ENCODE measurements at regions not wholly inside any gene's neighbourhood (a gene's known extent, or its start where the extent isn't known, plus 50 kb on each side); places are given as distances from the start of the nearest gene placed in this dataset.

DNA sequence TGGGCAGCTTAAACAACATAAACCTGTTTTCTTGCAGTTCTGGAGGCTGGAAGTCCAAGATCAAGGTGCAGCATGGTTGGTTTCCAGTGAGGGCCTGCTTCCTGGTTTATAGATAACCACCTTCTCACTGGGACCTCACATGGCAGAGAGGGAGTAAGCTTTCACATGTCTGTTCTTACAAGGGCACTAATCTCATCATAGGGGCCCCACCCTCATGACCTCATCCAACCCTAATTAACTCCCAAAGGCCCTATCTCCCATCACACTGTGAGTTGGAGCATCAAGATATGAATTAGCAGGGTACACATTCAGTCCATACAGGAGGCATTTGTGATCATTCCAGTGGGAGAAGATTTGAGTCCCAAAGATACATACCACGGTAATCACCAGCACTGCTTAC, 50.5 kb upstream of the GRIN2A start:
- in situ Hi-C loops (cut with MboI; ENCODE audit: low sequenced_read_pairs) = no loop called here

DNA sequence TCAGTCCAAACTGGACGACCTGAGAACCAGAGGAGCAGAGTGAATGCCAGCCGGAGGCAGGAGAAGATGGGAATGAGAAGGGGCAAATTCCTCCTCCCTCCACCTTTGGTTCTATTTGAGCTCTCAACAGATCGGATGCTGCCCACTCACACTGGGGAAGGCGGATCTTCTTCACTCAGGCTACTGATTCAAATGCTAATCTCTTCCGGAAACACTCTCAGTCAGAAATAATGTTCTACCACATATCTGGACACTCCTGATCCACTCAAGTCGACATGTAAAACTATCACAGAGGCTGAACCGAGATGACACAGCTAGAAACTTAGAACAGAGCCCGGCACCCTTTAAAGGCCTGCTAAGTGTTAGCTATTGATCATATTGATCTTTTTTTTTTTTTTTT, 57.4 kb upstream of the GRIN2A start:
- in situ Hi-C loops (cut with MboI; ENCODE audit: low sequenced_read_pairs) = no loop called here

DNA sequence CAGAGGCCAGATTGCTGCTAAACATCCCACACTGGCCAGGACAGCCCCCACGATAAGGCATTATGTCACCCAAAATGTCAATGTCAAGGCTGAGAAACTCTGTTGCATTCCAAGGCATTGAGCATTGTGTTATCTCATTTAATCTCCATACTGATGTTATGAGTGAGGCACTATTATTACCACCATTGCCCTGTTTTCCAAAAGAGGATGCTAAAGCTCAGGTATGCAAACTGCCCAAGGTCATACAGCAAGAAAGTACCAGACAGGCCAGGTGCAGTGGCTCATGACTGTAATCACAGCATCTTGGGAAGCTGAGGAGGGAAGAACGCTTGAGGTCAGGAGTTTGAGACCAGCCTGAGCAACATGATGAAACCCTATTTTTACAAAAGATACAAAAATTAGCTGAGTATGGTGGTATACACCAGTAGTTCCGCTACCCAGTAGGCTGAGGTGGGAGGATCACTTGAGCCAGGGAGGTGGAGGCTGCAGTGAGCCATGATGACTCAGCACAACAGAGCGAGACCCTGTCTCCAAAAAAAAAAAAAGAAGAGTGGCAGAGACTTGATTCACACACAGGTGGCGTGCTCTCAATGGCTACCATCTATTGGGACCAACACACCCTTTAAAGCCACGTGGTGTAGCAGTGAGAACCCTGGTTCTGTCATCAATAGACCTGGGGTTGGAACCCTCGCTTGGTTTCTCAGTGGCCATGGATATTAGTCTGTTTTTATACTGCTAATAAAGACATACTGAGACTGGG, 58.8 kb upstream of the GRIN2A start:
- in situ Hi-C loops (cut with MboI; ENCODE audit: low sequenced_read_pairs) = no loop called here

DNA sequence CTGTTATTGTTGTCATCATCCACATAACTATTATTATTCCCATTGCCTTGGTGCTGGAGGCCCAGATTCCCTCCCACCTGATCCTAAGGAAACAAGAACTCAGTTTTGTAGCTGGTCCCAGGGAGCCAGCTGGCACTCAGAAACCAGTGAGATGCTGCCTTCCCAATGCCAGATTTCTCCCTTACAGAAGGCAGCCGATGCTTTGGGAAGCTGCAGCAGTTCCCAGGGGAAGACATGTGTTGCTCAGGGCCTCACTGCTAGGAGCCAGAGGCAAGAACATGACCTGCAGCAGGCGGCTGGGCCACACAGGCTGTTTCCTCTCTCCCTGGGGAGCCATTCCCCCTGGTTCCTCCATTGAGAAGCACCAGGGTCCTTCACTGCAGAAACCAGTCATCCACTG, 59.9 kb upstream of the GRIN2A start:
- in situ Hi-C loops (cut with MboI; ENCODE audit: low sequenced_read_pairs) = no loop called here

DNA sequence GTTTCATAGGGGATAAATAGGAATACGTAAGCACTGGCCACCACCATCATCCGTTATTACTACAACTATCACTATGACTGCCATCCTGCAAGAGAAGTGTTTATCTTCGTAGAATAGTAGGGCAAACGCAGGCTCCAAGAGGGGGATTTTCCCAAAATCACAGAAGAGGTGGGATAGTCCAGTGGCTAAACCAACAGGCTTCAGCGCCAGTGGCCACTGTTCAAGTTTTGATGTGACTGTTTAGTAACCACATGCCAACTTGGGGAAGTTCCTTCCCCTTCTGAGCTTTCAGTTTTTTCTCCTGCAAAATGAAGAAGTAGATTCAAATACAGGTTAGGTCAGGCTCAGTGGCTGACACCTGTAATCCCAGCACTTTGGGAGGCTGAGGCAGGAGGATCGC, 60.7 kb upstream of the GRIN2A start:
- in situ Hi-C loops (cut with MboI; ENCODE audit: low sequenced_read_pairs) = no loop called here

DNA sequence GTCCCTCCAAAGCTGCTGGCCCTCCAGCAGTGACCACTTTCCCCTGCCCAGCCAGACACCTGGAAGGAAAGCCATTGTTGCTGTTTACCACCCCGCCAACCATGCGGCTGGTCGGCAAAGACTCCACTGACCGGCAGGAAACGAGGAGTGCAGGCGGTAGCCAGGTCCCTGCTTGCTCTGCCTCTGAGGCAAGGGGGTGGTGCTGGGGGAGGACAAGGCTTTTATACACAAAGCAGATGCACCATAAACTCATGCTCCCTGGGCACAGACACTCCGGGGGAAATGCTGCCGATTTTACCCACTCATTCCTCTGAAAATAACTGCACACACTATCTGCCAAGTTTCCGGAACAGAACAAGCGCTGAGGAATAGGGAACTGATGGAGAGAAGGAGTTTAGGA, 62.8 kb upstream of the GRIN2A start:
- in situ Hi-C loops (cut with MboI; ENCODE audit: low sequenced_read_pairs) = no loop called here

DNA sequence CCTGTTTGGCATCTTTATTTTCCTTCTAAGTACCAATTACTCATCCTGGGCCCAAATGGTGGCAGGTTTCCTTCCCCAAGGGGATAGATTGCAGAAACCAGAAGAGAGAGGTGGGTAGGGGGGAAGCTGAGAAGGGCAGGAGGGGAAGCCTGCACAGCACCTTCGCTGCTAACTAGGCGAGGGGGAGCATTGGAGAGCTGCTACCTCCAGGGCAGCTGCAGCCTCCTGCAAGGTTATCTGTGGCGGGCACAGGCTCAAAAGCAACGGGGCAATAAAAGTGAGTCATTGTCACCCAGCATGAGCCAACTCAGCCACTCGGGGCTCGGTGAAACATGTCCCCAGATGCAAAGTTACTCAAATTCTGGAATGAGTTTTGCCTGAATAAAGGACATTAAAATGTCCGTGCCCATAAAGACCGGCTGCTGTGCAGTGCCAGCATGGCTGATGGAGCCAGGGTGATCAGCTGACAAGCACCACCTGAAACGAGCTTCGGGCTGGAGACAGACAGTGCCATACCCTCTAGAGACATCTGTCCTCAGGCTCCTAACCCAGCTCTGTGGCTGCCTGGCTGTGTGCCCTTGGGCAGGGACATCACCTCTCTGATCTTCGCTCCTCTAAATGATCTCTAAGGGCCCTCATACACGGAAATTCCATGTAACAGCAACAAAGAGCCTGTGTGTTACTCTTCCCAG, 68.1 kb upstream of the GRIN2A start:
- in situ Hi-C loops (cut with MboI; ENCODE audit: low sequenced_read_pairs) = loop anchor here (25.0 kb wide), 1 partner anchor 487 kb away; the partner anchor contains the start of gene NUBP1

DNA sequence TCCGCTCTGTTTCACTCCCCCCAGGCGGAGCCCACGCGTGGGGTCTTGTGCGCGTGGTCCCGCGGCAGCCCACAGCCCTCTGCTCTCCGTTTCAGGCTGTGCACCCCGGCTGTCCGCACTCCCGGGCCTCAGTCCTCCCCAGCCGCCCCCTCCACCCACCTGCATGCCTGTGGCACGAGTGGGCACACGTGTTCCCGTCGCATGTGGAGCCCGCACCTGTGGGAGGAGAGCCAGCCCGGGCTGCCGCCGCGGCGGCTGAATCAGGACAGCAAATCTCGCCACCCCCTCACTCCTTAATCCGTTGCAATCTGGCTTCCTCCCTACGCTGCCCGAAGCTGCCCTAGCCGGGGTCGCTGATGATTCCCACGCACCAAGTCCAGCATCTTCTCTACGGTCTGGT, 69.9 kb upstream of the GRIN2A start:
- in situ Hi-C loops (cut with MboI; ENCODE audit: low sequenced_read_pairs) = loop anchor here (25.0 kb wide), 1 partner anchor 485 kb away; the partner anchor contains the start of gene NUBP1

DNA sequence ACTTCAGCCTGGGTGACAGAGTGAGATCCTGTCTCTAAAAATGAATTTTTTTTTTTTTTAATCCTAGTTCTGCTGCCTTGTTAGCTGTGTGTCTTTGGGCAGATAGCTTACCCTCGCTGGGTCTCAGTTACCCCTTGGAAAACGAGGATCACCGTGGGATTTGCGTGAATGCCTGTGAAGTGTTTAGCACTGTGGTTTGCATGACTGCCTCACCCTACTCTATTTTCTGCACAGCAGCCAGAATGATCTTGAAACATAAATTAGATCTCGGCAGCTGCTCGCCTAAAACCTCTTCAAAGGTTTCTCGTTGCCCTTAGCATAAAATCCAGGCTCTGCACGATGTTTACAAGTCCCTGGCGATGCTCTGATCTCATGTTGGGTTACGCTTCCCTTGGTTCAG, 71.2 kb upstream of the GRIN2A start:
- in situ Hi-C loops (cut with MboI; ENCODE audit: low sequenced_read_pairs) = loop anchor here (25.0 kb wide), 1 partner anchor 484 kb away; the partner anchor contains the start of gene NUBP1

DNA sequence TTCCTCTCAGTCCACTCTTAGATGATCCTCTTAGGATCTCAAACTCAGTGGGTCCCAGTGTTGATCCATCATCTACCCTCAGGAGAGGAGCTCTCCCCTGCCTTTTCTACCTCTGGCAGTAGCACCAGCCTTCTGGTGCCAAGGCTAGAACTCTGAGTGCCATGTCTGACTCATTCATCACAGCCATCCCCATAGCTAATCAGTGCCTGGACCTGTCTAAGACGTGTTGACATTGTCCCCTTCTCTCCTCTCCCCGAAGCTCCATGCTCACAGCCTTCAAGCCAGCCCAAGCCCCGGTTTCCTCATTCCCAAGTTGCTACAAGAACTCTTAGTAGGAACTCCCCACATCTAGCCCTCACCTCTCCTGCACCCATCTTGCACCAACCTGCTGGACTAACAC, 73.5 kb upstream of the GRIN2A start:
- in situ Hi-C loops (cut with MboI; ENCODE audit: low sequenced_read_pairs) = loop anchor here (25.0 kb wide), 1 partner anchor 482 kb away; the partner anchor contains the start of gene NUBP1

DNA sequence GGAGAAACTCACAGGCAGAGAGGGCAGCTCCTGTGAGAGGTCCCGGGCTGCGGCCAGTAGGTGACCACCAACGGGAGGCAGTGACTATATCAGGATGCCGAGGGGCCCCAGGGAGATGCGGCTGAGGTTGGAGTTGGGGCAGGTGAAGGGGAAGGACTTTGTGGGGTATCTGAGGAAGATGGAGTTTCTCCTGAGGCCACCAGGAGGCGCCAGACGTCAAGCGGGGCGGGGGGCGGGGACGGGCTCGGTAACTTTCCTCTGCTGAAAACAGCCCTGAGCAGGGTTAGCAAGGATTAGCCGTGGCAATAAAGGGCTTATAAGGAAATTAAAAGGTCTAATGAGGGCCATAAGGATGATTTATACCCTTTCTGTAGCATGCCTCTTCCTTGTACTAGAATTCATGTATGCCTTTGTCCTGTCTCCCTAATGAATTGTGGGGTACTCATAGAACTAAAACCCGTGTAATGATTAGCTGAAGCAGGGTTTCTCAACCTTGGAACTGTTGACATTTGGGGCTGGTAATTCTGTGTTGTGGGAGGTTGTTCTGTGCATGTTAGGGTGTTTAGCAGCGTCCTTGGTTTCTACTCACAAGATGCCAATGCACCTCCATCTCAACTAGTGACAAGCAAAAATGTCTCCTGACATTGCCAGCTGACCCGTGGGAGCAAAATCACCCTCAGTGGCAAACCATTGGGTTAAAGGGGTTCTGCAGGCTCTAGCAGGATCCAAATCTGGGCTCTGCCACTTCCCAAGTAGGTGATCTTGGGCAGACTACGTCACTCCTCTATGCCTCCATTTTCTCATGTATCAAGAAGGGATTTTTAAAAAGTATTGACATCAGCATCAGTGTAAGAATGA, 74.8 kb upstream of the GRIN2A start:
- in situ Hi-C loops (cut with MboI; ENCODE audit: low sequenced_read_pairs) = loop anchor here (25.0 kb wide), 1 partner anchor 480 kb away; the partner anchor contains the start of gene NUBP1

DNA sequence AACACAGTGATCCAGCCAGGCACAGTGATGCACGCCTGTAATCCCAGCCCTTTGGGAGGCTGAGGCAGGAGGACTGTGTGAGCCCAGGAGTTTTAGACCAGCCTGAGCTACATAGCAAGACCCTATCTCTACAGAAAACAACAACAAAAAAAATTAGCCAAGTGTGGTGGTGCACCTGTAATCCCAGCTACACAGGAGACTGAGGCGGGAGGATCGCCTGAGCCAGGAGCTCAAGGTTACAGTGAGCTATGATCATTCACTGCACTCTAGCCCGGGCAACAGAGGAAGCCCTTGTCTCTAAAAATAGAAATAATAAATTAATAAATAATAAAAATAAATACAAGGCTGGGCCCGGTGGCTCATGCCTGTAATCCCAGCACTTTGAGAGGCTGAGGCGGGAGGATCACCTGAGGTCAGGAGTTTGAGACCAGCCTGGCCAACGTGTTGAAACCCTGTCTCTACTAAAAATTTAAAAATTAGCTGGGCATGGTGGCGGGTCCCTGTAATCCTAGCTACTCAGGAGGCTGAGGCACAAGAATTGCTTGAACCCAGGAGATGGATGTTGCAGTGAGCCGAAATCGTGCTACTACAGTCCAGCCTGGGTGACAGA, 75.5 kb upstream of the GRIN2A start:
- in situ Hi-C loops (cut with MboI; ENCODE audit: low sequenced_read_pairs) = loop anchor here (25.0 kb wide), 1 partner anchor 480 kb away; the partner anchor contains the start of gene NUBP1

DNA sequence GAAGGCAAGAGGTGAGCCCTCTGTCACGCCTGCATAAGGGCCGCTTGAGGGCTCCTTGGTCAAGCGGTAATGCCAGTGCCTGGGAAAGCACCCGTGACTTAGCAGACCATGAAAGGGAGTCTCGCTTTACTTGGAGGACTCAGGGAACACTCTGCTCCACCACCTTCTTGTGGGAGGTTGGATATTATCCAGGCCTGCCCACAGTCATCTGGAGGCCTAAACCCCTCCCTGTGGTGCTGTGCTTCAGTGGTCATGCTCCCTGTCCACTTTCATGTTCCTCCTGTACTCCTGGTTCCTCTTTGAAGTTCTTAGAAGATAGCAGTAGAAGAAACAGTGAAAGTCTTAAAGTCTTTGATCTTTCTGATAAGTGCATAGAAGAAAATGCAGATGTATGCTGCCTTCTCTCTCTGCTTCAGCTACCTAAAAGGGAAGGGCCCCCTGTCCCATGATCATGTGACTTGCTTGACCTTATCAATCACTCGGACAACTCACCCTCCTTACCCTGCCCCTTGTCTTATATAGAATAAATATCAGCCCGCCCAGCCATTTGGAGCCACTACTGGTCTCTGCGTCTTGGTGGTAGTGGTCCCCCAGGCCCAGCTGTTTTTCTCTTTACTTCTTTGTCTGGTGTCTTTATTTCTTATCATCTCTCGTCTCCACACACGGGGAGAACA, 76.8 kb upstream of the GRIN2A start:
- in situ Hi-C loops (cut with MboI; ENCODE audit: low sequenced_read_pairs) = loop anchor here (25.0 kb wide), 1 partner anchor 478 kb away; the partner anchor contains the start of gene NUBP1

DNA sequence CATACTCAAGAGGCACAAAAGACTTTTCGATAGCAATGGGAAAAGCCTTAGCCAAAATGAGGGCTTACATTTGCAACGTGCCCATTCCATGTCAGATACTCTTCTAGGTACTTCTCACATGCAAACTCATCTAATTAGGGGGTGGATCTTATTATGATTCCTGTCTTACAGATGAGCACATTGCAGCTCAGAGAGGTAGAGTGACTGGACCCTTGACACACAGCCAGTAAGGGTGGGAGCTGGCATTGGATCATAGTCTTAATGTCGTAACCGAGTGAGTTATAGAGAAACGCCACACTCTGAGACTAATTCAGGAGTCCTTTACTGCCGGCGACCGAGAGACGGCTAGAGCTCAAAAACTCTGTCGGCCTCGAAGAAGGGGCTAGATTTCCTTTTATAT, 78.8 kb upstream of the GRIN2A start:
- in situ Hi-C loops (cut with MboI; ENCODE audit: low sequenced_read_pairs) = loop anchor here (25.0 kb wide), 1 partner anchor 476 kb away; the partner anchor contains the start of gene NUBP1

DNA sequence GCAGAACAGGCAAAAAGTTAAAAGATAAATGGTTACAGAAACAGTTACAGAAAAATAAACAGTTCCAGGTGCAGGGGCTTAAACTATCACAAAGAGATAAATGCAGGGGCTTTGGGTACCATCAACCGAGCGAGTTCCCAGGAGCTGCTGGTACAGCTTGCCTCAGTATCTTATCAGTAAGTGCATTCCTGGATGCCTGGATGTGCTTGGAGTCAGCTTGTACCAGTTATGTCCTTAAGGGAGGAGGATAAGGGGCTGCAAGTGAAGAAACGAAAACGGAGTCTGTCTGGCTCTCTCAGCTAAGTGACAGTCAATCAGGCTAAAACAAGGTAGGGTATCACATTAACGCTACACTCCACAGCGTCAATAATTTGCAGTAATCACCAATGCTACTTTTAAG, 79.3 kb upstream of the GRIN2A start:
- in situ Hi-C loops (cut with MboI; ENCODE audit: low sequenced_read_pairs) = loop anchor here (25.0 kb wide), 1 partner anchor 476 kb away; the partner anchor contains the start of gene NUBP1

DNA sequence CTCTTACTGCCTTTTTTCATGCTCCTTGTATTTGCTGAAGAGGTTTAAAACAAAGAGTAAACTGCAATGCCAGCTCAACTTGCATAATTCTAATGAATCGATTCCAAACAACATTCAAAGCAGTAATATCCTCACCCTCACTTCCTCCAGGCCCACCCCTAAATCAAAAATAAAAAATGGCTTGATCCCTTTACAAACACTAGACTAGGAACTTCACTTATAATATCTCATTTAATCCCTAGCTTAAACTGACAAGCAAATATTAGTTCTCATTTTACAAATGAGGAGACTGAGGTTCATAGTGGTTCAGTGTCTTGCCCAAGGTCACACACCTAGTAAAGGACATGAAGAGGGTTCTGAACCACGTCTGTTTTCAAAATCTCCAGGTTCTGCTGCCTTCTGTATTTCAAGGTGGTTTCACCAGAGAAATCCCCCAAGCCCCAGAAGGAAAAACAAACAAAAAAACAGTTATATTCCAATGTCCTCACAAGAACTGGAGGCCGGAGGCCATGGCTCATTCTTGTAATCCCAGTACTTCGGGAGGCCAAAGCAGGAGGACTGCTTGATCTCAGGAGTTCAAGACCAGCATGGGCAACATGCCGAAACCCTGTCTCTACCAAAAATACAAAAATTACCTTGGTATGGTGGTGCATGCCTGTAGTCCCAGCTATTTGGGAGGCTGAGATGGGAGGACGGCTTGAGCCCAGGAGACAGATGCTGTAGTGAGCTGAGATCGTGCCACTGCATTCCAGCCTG, 80.3 kb upstream of the GRIN2A start:
- in situ Hi-C loops (cut with MboI; ENCODE audit: low sequenced_read_pairs) = loop anchor here (25.0 kb wide), 1 partner anchor 475 kb away; the partner anchor contains the start of gene NUBP1

DNA sequence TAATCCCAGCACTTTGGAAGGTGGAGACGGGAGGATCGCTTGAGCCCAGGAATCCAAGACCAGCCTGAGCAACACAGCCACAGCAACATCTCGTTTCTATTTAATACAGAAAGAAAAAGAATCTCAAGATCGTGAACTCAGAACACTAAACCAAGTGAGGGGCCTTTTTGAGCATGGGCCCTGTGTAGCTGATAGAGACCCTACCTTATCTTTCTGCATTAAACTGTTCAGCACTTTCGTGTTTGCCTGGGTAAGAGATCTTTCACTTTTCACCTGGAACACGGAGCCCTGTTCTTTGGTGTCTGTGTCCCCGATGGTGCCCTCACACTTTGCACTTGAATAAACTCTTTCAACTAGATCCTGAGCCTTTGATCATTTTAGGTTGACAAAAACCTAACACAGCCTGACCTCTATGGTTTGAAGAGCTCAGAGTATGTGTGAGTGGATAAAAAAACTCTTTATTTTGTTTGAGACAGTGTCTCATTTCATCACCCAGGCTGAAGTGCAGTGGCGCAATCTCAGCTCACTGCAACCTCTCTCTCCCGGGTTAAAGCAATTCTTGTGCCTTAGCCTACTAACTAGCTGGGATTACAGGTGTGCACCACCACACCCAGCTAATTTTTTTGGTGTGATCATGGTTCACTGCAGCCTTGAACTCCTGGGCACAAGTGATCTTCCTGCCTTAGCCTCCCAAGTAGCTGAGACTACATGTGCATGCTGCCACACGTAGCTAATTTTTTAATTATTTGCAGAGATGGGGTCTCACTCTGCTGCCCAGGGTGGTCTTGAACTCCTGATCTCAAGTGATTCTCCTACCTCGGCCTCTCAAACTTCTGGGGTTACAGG, 83.8 kb upstream of the GRIN2A start:
- in situ Hi-C loops (cut with MboI; ENCODE audit: low sequenced_read_pairs) = loop anchor here (25.0 kb wide), 1 partner anchor 471 kb away; the partner anchor contains the start of gene NUBP1

DNA sequence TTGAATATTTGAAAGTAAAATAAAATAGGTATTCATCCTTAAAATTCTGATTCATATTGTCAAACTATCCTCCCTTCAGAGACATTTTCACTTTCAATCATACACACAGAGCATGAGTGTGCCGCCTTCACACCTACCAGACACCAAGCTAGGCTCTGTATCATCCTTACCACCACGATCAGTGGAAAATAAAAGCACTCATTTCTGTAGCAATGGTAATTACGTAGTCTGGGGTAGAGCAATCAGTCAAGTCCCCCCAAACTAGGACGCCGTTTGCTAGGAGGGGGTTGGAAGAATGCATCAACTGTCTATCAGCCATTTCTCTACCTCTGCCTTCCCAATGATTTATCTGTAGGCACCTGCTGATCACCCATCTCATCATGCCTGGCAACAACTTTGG, 84.6 kb upstream of the GRIN2A start:
- in situ Hi-C loops (cut with MboI; ENCODE audit: low sequenced_read_pairs) = loop anchor here (25.0 kb wide), 1 partner anchor 470 kb away; the partner anchor contains the start of gene NUBP1

Data from HL-60/S4 treated with retinoic acid at 250 ng/mL for 4 days and 3 days (cell line).